Activated CD4-positive, alpha-beta T cell treated with anti-CD3 and anti-CD28 coated beads, Interleukin-2, amount 10 ng/mL, durations not matched to agents 24 days and 14 days (primary cell): ENCODE measurements at regions not wholly inside any gene's neighbourhood (a gene's known extent, or its start where the extent isn't known, plus 50 kb on each side); places are given as distances from the start of the nearest gene placed in this dataset.
"Not testable (repeated sequence)": the region's sequence is repeated elsewhere in the genome, so short reads cannot be mapped to it uniquely, and the experiment has no call there.

Source experiments
- DNase-seq: peaks from one replicate; pipeline ENCODE4 v3.0.0; 2022
- H3K27ac Mint-ChIP-seq: one replicate; pipeline ENCODE4 v1.8.0; 2022; ENCODE audit warnings: mild to moderate bottlenecking, mixed read lengths
- H3K27me3 Mint-ChIP-seq: one replicate; pipeline ENCODE4 v1.8.0; 2022; ENCODE audit warnings: mixed read lengths
- H3K36me3 Mint-ChIP-seq: one replicate; pipeline ENCODE4 v1.8.0; 2022; ENCODE audit warnings: low read depth, mild to moderate bottlenecking, mixed read lengths
- H3K4me1 Mint-ChIP-seq: one replicate; pipeline ENCODE4 v1.8.0; 2021; ENCODE audit warnings: mixed read lengths
- H3K4me3 Mint-ChIP-seq: one replicate; pipeline ENCODE4 v1.8.0; 2022; ENCODE audit warnings: mild to moderate bottlenecking, moderate library complexity, mixed read lengths
- H3K9me3 Mint-ChIP-seq: one replicate; pipeline ENCODE4 v1.8.0; 2021; ENCODE audit warnings: mixed read lengths
- intact Hi-C: fragments of 100-400 bp; cut with micrococcal nuclease; formaldehyde crosslinking; loops from one replicate; pipeline ENCODE4 v1.15.1; 2023

DNA sequence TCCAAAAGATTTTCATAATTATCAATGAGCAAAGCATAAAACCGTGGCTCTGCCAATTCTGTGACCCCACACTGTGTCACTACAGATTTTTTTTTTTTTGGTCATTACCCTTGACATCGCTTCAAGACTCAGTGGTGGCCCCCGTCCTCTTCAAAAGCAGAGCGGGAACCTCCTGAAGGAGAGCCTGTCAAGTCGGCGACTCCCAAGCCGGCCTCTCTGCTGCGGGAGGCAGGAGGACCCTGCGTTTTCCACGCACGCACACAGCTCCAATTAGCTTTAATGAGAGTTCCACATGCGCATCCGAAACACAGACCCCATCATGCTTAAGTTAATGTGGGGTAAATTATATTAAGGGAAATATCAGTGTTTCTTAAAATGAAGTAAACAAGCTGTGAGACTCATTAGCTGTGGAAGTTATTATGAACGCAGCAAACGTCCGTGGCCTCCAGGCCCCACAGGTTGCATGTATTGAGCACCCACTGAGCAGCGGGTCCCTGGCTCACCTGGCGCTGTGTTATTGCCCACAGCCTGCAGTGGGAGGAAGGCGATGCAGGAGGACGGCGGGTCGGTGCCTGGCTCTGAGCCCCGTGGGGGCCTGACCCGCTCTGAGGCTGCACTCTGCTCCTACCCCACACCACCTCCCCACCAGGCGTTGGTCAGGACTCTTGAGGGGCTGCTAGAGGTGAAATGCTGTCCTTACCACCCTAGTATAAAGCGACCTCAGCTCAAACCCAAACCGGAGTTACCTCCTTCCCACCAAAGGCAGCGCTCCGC is 181.0 kb upstream of the SALL3 start:
- H3K9me3 Mint-ChIP-seq = no peaks in the 10 kb centered on the region
- H3K36me3 Mint-ChIP-seq = no peaks in the 10 kb centered on the region
- H3K27ac Mint-ChIP-seq = no peak overlapping the region

GRCh38 chr18:78799382-78800089 is 180.1 kb upstream of the SALL3 start:
- no peak overlapping the region for H3K27ac Mint-ChIP-seq
- H3K4me3 Mint-ChIP-seq = no peak overlapping the region
- no peak for DNase-seq
- no peaks in the 10 kb centered on the region for H3K4me1 Mint-ChIP-seq
- intact Hi-C loops = no loop called here
- H3K9me3 Mint-ChIP-seq = no peaks in the 10 kb centered on the region
- no peaks in the 10 kb centered on the region for H3K36me3 Mint-ChIP-seq
- no peaks in the 10 kb centered on the region for H3K27me3 Mint-ChIP-seq

More for the DNA sequence above, 181.0 kb upstream of the SALL3 start:
- Mint-ChIP-seq H3K4me1 (no peaks in the 10 kb centered on the region), H3K27me3 (no peaks in the 10 kb centered on the region), H3K4me3 (no peak overlapping the region)
- no peak for DNase-seq
- intact Hi-C loops = no loop called here

DNA sequence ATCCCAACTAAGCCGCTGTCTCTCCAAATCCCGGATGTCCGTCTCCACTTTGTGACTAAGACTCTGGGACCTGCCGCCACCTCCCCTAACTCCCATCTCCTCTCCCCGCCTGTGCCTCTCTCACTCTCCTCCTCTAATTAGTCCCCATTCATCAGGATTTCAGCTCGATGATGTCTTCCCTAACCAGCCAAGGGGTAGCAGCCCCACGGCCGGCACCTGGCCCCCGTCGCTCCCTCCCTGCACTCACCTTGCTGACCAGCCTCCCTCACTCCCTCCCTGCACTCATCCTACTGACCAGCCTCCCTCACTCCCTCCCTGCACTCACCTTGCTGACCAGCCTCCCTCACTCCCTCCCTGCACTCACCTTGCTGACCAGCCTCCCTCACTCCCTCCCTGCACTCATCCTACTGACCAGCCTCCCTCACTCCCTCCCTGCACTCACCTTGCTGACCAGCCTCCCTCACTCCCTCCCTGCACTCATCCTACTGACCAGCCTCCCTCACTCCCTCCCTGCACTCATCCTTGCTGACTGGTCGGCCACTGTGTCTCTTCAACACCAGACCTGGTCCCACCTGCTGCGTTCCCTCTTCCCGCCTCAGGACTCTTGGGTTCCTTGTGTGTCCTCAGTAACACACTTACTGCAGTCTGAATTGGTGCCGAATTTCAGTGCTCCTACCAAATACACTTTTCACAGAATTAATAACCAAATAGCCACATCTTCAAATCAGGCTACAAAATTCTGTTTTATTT is 179.3 kb upstream of the SALL3 start:
- H3K4me3 Mint-ChIP-seq, H3K4me1 Mint-ChIP-seq, H3K36me3 Mint-ChIP-seq, H3K27me3 Mint-ChIP-seq, DNase-seq, intact Hi-C loops, H3K9me3 Mint-ChIP-seq, H3K27ac Mint-ChIP-seq: not testable (repeated sequence)

DNA sequence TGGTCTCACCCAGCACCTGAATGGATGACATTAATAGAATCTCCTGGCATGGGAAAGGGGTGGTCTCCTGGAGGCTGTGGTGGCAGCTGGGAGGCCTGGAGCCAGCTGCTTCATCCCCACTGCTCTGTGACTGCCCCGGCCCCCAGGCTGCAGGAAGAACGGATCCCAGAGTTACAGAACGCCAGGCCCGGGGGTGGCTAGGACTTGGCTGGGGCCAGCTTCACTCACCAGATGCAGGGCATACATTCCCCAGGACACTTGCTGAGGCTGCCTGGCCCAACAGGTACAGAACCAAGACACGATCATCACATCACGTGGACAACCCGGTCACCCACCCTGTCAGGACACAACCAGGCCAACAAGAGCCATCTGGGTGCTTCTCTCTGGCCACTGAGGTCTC is 178.6 kb upstream of the SALL3 start:
- intact Hi-C loops = no loop called here
- no peaks in the 10 kb centered on the region for H3K36me3 Mint-ChIP-seq

DNA sequence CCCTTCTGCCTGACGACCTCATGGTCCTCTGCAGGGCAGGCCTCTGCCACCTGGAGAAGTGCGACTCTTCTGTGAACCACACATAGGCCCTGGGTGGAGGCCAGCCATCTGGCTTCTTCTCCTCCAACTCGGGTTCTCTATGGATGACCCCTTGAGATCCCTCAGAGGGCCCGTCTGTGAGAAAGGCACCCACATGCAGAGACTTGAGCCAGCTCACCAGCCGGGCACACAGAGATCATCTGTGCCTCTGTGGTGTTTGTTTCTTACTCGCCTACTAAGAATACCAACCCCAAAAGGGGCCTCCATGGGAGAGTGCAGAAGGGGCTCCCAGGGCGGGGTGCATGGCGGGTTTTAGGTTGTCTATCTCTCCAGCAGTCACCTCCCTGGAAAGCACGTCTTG is 176.5 kb upstream of the SALL3 start:
- intact Hi-C loops = no loop called here
- H3K4me1 Mint-ChIP-seq = no peaks in the 10 kb centered on the region
- no peak overlapping the region for H3K4me3 Mint-ChIP-seq
- no peaks in the 10 kb centered on the region for H3K36me3 Mint-ChIP-seq
- no peak for DNase-seq
- H3K9me3 Mint-ChIP-seq = peaks cover 3% of the 10 kb centered on the region
- H3K27ac Mint-ChIP-seq = no peak overlapping the region
- no peaks in the 10 kb centered on the region for H3K27me3 Mint-ChIP-seq

More for the DNA sequence above, 178.6 kb upstream of the SALL3 start:
- no peaks in the 10 kb centered on the region for H3K4me1 Mint-ChIP-seq
- H3K27ac Mint-ChIP-seq = no peak overlapping the region
- H3K27me3 Mint-ChIP-seq = no peaks in the 10 kb centered on the region
- H3K9me3 Mint-ChIP-seq = peaks cover 3% of the 10 kb centered on the region
- H3K4me3 Mint-ChIP-seq = no peak overlapping the region
- DNase-seq = no peak

- intact Hi-C loops = no loop called here
- Mint-ChIP-seq H3K27me3 (no peaks in the 10 kb centered on the region), H3K4me3 (no peak overlapping the region)
Observed at GRCh38 chr18:78804206-78805030, 175.2 kb upstream of the SALL3 start.

DNA sequence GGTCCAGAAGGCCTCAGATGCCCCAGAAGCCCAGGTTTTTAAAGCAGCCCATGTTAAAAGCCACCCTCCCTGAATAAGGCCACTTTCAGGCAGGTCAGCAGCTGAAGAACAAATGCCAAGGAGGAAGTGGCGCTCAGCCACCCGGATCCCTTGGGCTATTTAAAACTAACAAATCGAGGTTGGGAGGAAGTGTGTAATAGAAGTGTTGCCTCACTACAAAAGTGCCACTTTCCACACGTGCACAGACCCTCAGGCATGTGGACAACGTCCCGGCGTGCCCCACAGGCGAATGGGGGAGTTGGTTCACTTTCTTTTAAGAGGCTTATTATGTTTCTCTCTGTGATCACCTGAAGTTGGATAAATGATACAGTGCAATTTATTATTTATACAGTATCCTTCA is 173.8 kb upstream of the SALL3 start:
- Mint-ChIP-seq H3K4me1 (no peaks in the 10 kb centered on the region), H3K27ac (no peak overlapping the region), H3K36me3 (no peaks in the 10 kb centered on the region), H3K4me3 (no peak overlapping the region), H3K9me3 (peaks cover 9% of the 10 kb centered on the region), H3K27me3 (no peaks in the 10 kb centered on the region)
- no peak for DNase-seq
- intact Hi-C loops = no loop called here

More at GRCh38 chr18:78804206-78805030, 175.2 kb upstream of the SALL3 start:
- Mint-ChIP-seq H3K4me1 (no peaks in the 10 kb centered on the region), H3K9me3 (peaks cover 3% of the 10 kb centered on the region), H3K36me3 (no peaks in the 10 kb centered on the region), H3K27ac (no peak overlapping the region)
- DNase-seq = no peak

DNA sequence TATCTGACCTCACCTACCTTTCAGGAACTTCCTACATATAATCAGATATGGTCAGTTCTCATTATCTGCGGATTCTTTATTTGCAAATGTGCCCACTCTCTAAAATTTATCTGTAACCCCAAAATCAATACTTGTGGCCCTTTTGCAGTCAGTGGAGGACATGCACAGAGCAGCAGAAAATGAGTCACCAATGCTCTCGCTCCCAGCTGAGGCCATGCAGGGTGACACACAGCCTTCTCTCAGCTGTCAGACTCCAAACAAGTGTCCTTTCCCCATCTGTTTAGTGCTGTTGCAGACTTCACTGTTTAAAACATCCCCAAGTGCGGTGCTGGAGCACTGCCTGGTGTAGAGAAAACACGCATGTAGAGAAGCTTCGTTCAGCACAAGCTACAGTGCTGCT is 171.9 kb upstream of the SALL3 start:
- Mint-ChIP-seq H3K4me3 (no peak overlapping the region), H3K27me3 (no peaks in the 10 kb centered on the region), H3K4me1 (no peaks in the 10 kb centered on the region), H3K9me3 (peaks cover 9% of the 10 kb centered on the region), H3K27ac (no peak overlapping the region), H3K36me3 (no peaks in the 10 kb centered on the region)
- intact Hi-C loops = no loop called here
- no peak for DNase-seq

DNA sequence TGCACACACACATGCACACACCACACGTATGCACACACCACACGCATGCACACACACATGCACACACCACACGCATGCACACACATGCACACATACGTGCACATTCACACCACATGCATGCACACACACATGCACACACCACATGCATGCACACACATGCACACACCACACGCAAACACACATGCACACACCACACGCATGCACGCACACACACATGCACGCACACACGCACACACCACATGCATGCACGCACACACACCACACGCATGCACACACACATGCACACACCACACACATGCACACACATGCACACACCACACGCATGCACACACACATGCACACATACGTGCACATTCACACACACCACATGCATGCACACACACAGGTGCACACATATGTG is 169.8 kb upstream of the SALL3 start:
- Mint-ChIP-seq H3K9me3 (peaks cover 9% of the 10 kb centered on the region), H3K4me3 (no peak overlapping the region), H3K27ac (peak overlapping the region; percentile 4), H3K27me3 (peaks cover 2% of the 10 kb centered on the region), H3K36me3 (no peaks in the 10 kb centered on the region), H3K4me1 (no peaks in the 10 kb centered on the region)
- no peak for DNase-seq
- intact Hi-C loops = no loop called here

DNA sequence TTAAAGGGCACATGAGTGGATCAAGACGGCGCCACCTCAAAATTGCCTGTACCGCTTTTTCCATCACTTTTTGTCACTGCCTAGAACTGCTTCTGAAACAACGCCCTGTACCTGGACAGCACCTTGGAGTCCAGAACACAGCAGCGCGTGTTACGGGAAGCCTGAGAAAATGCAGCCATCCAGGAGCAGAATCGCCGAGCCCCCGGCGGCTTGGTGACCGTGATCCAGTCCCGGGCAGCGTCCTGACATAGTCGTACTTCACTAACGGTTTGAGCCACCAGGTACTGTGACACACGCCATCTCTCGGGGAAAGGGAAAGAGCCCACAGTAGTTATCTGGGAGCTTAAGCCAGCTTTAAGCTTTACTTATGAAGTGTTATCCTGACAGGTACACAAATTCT is 168.9 kb upstream of the SALL3 start:
- peaks cover 6% of the 10 kb centered on the region for H3K9me3 Mint-ChIP-seq
- intact Hi-C loops = no loop called here
- no peak overlapping the region for H3K4me3 Mint-ChIP-seq
- H3K27ac Mint-ChIP-seq = no peak overlapping the region
- peaks cover 2% of the 10 kb centered on the region for H3K27me3 Mint-ChIP-seq
- no peak for DNase-seq
- H3K36me3 Mint-ChIP-seq = no peaks in the 10 kb centered on the region
- H3K4me1 Mint-ChIP-seq = no peaks in the 10 kb centered on the region

DNA sequence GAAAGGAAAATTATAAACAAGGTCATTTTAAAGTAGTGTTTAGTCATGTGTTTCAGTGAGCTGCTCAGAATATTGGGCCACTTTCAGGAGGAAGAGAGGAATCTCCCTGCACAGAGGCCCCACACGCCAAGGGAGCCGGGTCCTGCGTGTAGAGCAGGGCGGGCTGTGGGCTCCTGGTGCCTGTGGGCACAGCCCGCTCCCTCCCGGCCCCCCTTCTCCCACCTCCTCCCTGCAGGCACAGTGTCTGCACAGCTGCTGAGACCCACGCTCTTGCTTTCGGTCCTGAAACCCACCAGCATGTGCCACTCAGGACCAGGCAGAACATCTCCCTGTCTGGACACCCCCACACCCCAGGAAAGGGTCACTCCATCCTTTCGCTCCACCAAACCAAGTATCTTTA is 167.6 kb upstream of the SALL3 start:
- Mint-ChIP-seq H3K9me3 (peaks cover 6% of the 10 kb centered on the region), H3K36me3 (no peaks in the 10 kb centered on the region), H3K27me3 (peaks cover 2% of the 10 kb centered on the region), H3K4me3 (no peak overlapping the region), H3K4me1 (no peaks in the 10 kb centered on the region), H3K27ac (no peak overlapping the region)
- no peak for DNase-seq
- intact Hi-C loops = no loop called here

GRCh38 chr18:78813156-78813555 is 166.5 kb upstream of the SALL3 start:
- no peak overlapping the region for H3K27ac Mint-ChIP-seq
- no peak for DNase-seq
- H3K4me1 Mint-ChIP-seq = no peaks in the 10 kb centered on the region
- intact Hi-C loops = no loop called here
- peaks cover 6% of the 10 kb centered on the region for H3K9me3 Mint-ChIP-seq
- H3K27me3 Mint-ChIP-seq = peaks cover 2% of the 10 kb centered on the region
- H3K36me3 Mint-ChIP-seq = no peaks in the 10 kb centered on the region
- H3K4me3 Mint-ChIP-seq = no peak overlapping the region

GRCh38 chr18:78813936-78814710 is 165.5 kb upstream of the SALL3 start:
- H3K9me3 Mint-ChIP-seq = peaks cover 6% of the 10 kb centered on the region
- H3K27me3 Mint-ChIP-seq = peaks cover 2% of the 10 kb centered on the region
- H3K4me3 Mint-ChIP-seq = no peak overlapping the region
- H3K4me1 Mint-ChIP-seq = no peaks in the 10 kb centered on the region
- H3K36me3 Mint-ChIP-seq = no peaks in the 10 kb centered on the region
- intact Hi-C loops = no loop called here
- no peak for DNase-seq
- H3K27ac Mint-ChIP-seq = no peak overlapping the region
